Keratinocyte (primary cell): ENCODE measurements at regions not wholly inside any gene's neighbourhood (a gene's known extent, or its start where the extent isn't known, plus 50 kb on each side); places are given as distances from the start of the nearest gene placed in this dataset.

Experiments used
- DNase-seq: peaks from one replicate; pipeline ENCODE4 v3.0.0-alpha.2; 2011; ENCODE audit warnings: low read depth, missing footprints, low spot score
- FAIRE-seq: peaks from 2 replicates; lab custom pipeline; 2011; peaks lifted over from hg19 to GRCh38; lab: Jason Lieb, UNC
- H2AFZ ChIP-seq: 2 replicates; pipeline ENCODE4 v1.6.0; 2012; ENCODE audit warnings: low read length, control low read depth, inconsistent platforms; ENCODE audit not compliant: control insufficient read depth
- H3K27ac ChIP-seq: 2 replicates; pipeline ENCODE4 v1.5.1; 2011; ENCODE audit warnings: low read length; ENCODE audit not compliant: control insufficient read depth, insufficient read depth
- H3K27me3 ChIP-seq: 3 replicates; pipeline ENCODE4 v1.6.0; 2011; ENCODE audit warnings: low read length; ENCODE audit not compliant: control insufficient read depth, insufficient read depth; ENCODE audit errors: extremely low read depth
- H3K36me3 ChIP-seq, 2 experiments: 2 replicates in 1 of 2; 3 replicates in 1 of 2; pipeline ENCODE4 v1.5.1; 2011; ENCODE audit warnings: low read length in 2 of 2, mild to moderate bottlenecking in 1 of 2; ENCODE audit not compliant: control insufficient read depth in 2 of 2, insufficient read depth in 2 of 2; ENCODE audit errors: extremely low read depth in 1 of 2
- H3K4me1 ChIP-seq: 3 replicates; pipeline ENCODE4 v1.5.1; 2011; ENCODE audit warnings: low read length; ENCODE audit not compliant: control insufficient read depth, insufficient read depth; ENCODE audit errors: extremely low read depth
- H3K4me2 ChIP-seq: 3 replicates; pipeline ENCODE4 v1.6.0; 2011; ENCODE audit warnings: low read depth, low read length; ENCODE audit not compliant: control insufficient read depth, insufficient read depth; ENCODE audit errors: extremely low read depth
- H3K4me3 ChIP-seq, 3 experiments: fragments of 200-600 bp in 1 of 3; sonication (generic) in 1 of 3; 2 replicates in 2 of 3; 3 replicates in 1 of 3; pipeline ENCODE4 v1.5.1; 2011 to 2016; ENCODE audit warnings: low read length in 3 of 3, mild to moderate bottlenecking in 3 of 3, control low read depth in 2 of 3, inconsistent platforms in 1 of 3, low read depth in 1 of 3, mixed read lengths in 1 of 3, mixed run types in 1 of 3, moderate library complexity in 1 of 3; ENCODE audit not compliant: control insufficient read depth in 2 of 3, insufficient read depth in 2 of 3; ENCODE audit errors: extremely low read depth in 1 of 3
- H3K79me2 ChIP-seq: 2 replicates; pipeline ENCODE4 v1.6.0; 2012; ENCODE audit warnings: low read length; ENCODE audit not compliant: control insufficient read depth, insufficient read depth
- H3K9ac ChIP-seq: 3 replicates; pipeline ENCODE4 v1.6.0; 2011; ENCODE audit warnings: low read length; ENCODE audit not compliant: control insufficient read depth, insufficient read depth; ENCODE audit errors: extremely low read depth
- H3K9me1 ChIP-seq: 3 replicates; pipeline ENCODE4 v1.6.0; 2011; ENCODE audit warnings: low read length; ENCODE audit not compliant: control insufficient read depth, insufficient read depth; ENCODE audit errors: extremely low read depth
- H3K9me3 ChIP-seq: 2 replicates; pipeline ENCODE4 v1.5.1; 2012; ENCODE audit warnings: low read depth, low read length; ENCODE audit not compliant: control insufficient read depth
- H4K20me1 ChIP-seq: 3 replicates; pipeline ENCODE4 v1.6.0; 2011; ENCODE audit warnings: low read length; ENCODE audit not compliant: control insufficient read depth, insufficient read depth; ENCODE audit errors: extremely low read depth
- CTCF ChIP-seq, 3 experiments: IDR thresholded peaks in 1 of 3; conservative IDR thresholded peaks in 1 of 3; optimal IDR thresholded peaks in 1 of 3; 2 replicates in 2 of 3; 3 replicates in 1 of 3; pipeline versions ENCODE3 to v1.5.1; 2011; ENCODE audit warnings: low read length in 3 of 3, mild to moderate bottlenecking in 3 of 3, moderate library complexity in 2 of 3, control low read depth in 1 of 3, inconsistent platforms in 1 of 3; ENCODE audit not compliant: insufficient read depth in 2 of 3; ENCODE audit errors: extremely low read depth in 1 of 3
- EZH2 ChIP-seq: IDR thresholded peaks from one replicate; pipeline ENCODE4 v1.6.1; 2012; ENCODE audit warnings: inconsistent platforms, mild to moderate bottlenecking, low read length, moderate library complexity
- dilution Hi-C: fragments of 300-500 bp; cut with MboI; formaldehyde crosslinking; loops from one replicate; pipeline ENCODE4 v1.7.0; 2020; ENCODE audit warnings: low sequenced_read_pairs; ENCODE audit not compliant: extremely low pct_ligation_motif_present

- no peaks in the 10 kb centered on the region for H3K9me1 ChIP-seq
- H3K9ac ChIP-seq = no peak overlapping the region
- no peak overlapping the region for H3K27ac ChIP-seq
These were observed 55.7 kb upstream of the WNT7A start for GRCh38 chr3:13935494-13936094.

GRCh38 chr3:13934813-13935212, 54.9 kb upstream of the WNT7A start:
- Histone ChIP-seq H4K20me1 (no peaks in the 10 kb centered on the region), H3K9me3 (peaks cover 4% of the 10 kb centered on the region), H3K4me3 (no peak overlapping the region), H3K79me2 (no peaks in the 10 kb centered on the region), H3K27ac (no peak overlapping the region), H3K9me1 (no peaks in the 10 kb centered on the region), H3K36me3 (no peaks in the 10 kb centered on the region), H2AFZ (no peak overlapping the region), H3K9ac (no peak overlapping the region), H3K4me2 (no peak overlapping the region), H3K27me3 (no peaks in the 10 kb centered on the region), H3K4me1 (no peaks in the 10 kb centered on the region)
- DNase-seq = no peak
- dilution Hi-C loops = no loop called here
- no peak for TF ChIP-seq CTCF (optimal IDR thresholded peaks at IDR 0.05 in 1 of 3, IDR thresholded peaks at IDR 0.05 in 1 of 3, conservative IDR thresholded peaks at IDR 0.05 in 1 of 3; ENCODE audit: extremely low read depth in 1 of 3, insufficient read depth in 2 of 3, low read length in 3 of 3)
- TF ChIP-seq EZH2 = no peak
- FAIRE-seq = no peak

More at GRCh38 chr3:13935494-13936094, 55.7 kb upstream of the WNT7A start:
- Histone ChIP-seq H3K27me3 (no peaks in the 10 kb centered on the region), H3K4me1 (no peaks in the 10 kb centered on the region), H3K36me3 (no peaks in the 10 kb centered on the region), H4K20me1 (no peaks in the 10 kb centered on the region), H3K4me2 (no peak overlapping the region), H3K9me3 (peaks cover 4% of the 10 kb centered on the region), H3K4me3 (no peak overlapping the region), H2AFZ (no peak overlapping the region), H3K79me2 (no peaks in the 10 kb centered on the region)
- TF ChIP-seq EZH2 (no peak), CTCF (optimal IDR thresholded peaks at IDR 0.05 in 1 of 3, IDR thresholded peaks at IDR 0.05 in 1 of 3, conservative IDR thresholded peaks at IDR 0.05 in 1 of 3; ENCODE audit: extremely low read depth in 1 of 3, insufficient read depth in 2 of 3, low read length in 3 of 3) (no peak)
- dilution Hi-C loops = no loop called here
- no peak for DNase-seq
- FAIRE-seq = no peak
